DMS 273 treated with DMSO at 0.1 percent for 48 hours (cell line): ENCODE measurements at regions not wholly inside any gene's neighbourhood (a gene's known extent, or its start where the extent isn't known, plus 50 kb on each side); places are given as distances from the start of the nearest gene placed in this dataset.
"Not testable (repeated sequence)": the region's sequence is repeated elsewhere in the genome, so short reads cannot be mapped to it uniquely, and the experiment has no call there.

Experiments used
- DNase-seq: peaks from one replicate; lab custom pipeline; 2025; lab: John Stamatoyannopoulos, UW

- no peak for DNase-seq
Observed at GRCh38 chr2:168300460-168300859, 53.1 kb upstream of the STK39 start.

DNA sequence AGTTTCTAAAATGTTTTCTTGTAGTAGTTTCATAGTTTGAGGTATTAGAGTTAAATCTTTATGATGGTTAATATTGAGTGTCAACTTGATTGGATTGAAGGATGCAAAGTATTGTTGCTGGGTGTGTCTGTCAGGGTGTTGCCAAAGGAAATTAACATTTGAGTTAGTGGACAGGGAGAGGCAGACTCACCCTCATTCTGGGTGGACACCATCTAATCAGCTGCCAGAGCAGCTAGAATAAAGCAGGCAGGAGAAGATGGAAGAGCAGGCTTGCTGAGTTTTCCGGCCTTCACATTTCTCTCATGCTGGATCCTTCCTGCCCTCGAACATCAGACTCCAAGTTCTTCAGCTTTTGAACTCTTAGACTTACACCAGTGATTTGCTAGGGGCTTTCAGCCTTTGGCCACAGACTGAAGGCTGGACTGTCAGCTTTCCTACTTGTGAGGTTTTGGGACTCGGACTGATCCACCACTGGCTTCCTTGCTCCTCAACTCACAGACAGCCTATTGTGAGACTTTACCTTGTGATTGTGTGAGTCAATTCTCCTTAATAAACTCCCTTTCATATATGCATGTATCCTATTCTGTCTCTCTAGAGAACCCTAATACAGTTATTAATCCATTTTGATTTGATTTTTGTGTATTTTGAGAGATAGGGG lies 56.8 kb upstream of the STK39 start:
- no peak for DNase-seq

- DNase-seq: no peak
Observed at GRCh38 chr2:168307379-168307778, 60.0 kb upstream of the STK39 start.

- DNase-seq: no peak
Observed at GRCh38 chr2:168310580-168310979, 63.2 kb upstream of the STK39 start.

DNA sequence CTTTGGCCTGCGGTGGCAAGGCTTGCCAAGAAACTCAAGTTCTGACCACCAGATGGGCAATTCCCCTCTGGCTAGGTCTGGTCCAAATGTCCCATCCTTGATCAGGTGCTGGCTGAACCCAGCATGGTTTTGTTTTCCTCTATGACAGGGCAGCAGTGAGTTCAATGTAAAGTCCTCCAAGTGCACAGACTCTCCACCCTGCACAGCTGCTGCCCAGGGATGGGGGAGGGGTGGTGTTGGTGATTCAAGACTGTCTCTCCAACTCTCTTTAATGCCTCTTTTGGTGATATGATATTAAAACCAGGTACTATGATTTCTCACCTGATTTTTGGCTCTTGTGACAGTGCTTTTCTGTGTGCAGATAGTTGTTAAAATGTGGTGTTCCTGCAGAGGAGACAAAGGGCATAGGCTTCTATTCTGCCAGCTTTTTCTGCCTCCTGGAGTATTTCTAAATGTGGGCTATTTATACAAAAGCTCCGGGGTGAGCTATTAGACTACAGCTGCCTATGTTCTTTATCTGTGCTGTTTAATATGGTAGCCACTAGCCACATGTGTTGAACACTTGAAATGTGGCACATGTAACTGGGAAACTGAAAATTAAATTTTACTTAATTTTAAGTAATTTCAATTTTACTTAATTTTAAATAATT lies 64.0 kb upstream of the STK39 start:
- peak; percentile 68 for DNase-seq

DNA sequence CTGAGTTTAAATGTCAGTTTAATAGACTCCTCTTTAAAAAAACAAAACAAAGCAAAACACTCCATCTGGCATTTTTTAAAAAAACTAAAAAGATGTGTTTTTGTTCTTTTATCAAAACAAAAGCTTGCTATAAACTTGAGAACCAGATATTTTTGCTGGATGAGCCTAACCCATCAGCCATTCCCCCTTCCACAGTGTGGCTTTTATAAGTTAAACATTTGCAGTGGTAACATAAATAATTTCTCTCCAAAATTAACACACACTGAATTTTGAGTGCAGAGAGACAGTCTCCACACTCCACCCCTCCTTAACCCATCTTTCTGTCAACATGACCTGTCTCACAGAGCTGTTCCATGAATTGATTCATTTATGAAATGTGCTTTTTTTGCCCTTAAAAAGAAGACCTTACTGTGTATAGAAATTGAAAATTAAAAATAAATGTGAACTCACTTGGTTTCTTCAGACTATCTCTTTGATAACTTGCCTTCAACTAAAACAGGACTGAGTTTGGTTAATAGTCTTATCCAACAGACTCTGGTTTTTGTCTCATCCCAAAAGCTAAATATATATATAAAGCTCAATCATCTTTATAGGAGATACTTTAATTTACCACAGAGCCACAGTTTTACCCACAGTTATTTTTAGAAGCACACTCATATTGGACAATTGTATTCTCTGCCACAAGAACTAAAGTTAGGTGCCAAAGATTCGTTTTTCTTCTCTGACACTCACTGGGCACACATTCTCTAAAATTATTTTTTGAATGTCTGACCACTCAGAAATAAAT lies 64.8 kb upstream of the STK39 start:
- DNase-seq: no peak

DNA sequence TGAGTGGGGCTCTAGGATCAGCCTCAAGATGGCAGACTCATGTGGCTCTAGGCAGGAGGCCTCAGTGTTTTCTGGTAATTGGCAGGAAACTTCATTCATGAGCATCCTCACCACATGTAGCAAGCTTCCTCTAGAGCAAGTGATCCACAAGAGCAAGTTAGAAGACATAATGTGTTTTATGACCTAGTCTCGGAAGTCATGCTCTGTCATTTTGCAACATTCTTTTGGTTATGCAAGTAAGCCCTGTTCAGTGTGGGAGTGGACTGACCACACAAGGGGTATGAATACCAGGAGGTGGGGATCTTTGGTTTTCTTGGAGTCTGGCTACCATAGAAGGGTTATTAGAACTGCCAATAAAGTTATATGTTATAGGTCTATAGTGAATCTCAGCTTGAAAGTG lies 66.8 kb upstream of the STK39 start:
- DNase-seq: no peak

GRCh38 chr2:168315331-168316072 lies 68.1 kb upstream of the STK39 start:
- no peak for DNase-seq

GRCh38 chr2:168316073-168316440 lies 68.7 kb upstream of the STK39 start:
- DNase-seq: no peak

GRCh38 chr2:168317282-168317681 lies 69.9 kb upstream of the STK39 start:
- no peak for DNase-seq

DNA sequence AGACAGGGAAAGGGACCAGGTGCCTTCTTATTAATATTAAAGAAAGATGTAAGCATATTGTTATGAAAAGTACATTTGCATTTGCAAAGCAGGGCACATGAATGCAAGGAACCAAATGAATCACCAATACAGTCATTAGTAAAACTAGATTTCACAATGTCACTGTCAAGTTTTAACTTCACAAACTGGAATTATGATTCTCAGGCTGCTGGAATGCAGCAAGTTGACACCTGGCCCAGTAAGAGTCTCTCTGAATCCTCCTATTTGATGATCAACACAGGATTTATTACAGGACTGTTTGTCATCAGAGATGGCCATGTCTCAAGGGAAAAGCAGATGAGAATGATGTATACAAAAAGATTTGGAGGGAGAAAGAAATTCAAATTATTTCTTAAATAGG lies 72.9 kb upstream of the STK39 start:
- no peak for DNase-seq

DNA sequence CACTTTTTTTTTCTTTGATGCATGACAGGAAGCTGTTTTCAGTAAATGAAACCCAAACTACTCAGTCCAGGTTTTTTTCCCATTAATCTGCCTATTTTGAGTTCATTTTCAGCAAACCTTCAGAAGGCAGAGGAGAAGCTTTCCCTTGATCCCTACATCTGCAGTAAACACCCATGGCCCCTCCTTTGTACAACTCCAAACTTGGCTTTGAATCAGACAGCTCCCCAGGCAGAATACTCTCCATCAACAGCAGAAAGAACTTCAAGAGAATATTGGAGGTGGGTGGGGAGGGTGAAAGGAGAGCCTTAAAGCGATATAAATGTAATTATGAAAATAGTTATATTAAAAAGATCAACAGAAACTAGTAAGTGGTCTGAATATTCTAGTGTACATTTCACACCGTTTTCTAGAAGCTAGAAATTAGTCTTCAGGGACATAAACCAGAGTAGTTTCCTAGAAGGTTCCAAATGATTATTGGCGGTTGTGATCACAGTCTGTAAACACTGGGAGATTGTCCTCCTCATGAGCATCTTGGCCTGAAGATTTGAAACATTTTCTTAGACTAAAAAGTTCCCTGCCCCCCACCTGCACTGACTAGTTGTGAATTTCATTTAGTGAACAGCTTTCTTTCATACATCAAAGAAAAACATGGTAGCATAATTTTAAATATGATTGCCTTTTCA lies 75.1 kb upstream of the STK39 start:
- DNase-seq: no peak

DNA sequence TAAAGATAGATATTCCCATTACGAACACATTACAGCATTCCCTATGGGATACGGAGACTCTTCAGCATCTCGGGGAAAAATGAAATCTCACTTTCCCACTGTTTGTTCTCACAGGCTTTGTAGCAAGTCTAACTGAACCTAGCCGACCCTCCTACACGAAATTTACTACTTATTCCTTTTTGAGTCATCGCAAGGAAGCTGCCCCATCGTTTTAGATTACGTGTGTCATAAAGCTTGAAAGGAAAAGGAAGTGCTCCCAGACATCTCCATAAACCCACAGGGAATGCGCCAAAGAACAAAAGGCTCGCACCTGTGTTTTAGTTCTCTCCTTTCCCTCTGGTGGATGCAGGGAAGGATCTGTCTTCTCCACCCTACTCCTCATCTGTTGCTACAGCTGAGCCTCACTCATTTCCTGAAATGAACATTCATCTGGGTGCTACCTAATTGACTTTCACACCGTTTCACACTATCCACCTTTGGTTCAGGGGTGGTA lies 76.2 kb upstream of the STK39 start:
- DNase-seq: no peak

GRCh38 chr2:168326572-168326971 lies 79.2 kb upstream of the STK39 start:
- DNase-seq: no peak

- DNase-seq: no peak
Observed at GRCh38 chr2:168327328-168327727, 79.9 kb upstream of the STK39 start.

DNA sequence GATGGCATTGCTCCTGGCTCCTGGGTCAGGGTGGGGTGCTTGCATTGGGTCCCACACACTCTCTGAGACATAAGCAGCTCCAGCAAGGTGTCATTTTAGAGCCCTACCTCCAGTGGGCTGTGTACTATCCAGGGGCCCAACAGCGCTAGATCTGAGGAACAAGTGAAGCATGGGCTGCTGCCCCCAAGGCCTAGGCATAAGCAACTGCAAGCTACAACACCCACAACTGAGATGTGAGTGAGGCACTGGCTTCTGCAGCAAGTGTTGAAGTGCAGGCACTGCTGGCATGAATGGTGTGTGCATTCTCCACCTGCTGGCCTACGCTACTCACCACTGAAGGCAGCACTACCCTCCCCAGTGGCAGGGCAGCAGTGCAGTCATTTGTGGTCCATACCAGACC lies 81.0 kb upstream of the STK39 start:
- no peak for DNase-seq

- no peak for DNase-seq
Observed at GRCh38 chr2:168330624-168331423, 83.4 kb upstream of the STK39 start.

GRCh38 chr2:168335254-168335653 lies 87.9 kb upstream of the STK39 start:
- not testable (repeated sequence) for DNase-seq

GRCh38 chr2:168336786-168337388 lies 89.5 kb upstream of the STK39 start:
- DNase-seq: peak; percentile 12

GRCh38 chr2:168338292-168338691 lies 90.9 kb upstream of the STK39 start:
- DNase-seq: no peak
